CD4-positive, alpha-beta T cell treated with Interleukin-1 beta for 1 hour (primary cell): ENCODE measurements at regions not wholly inside any gene's neighbourhood (a gene's known extent, or its start where the extent isn't known, plus 50 kb on each side); places are given as distances from the start of the nearest gene placed in this dataset.
"Not testable (repeated sequence)": the region's sequence is repeated elsewhere in the genome, so short reads cannot be mapped to it uniquely, and the experiment has no call there.

Experiments used
- DNase-seq, 2 donors: peaks; one replicate each; pipeline ENCODE4 v3.0.0-alpha.2; 2020 to 2022

- DNase-seq: no peak
These were observed 380.3 kb downstream of the NYAP2 start for GRCh38 chr2:225779829-225780228.

DNA sequence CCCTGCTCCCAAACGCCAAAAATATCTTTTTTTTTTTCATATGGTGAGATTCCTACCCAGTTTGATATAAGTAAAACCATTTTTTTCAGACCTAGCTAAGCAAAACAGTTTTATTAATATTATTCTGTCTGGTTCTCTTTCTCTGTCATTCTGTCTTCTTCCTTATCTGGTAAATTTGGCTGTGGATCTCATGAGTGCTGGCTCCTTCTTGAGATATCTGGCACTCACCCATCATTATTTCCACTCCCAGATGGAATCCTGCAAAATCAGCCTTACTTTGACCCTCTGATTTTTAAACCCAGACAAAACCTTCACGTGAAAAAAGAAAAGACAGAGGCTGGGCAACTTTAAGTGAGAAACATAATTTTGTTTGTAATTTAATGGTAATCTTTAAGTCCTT is 373.6 kb downstream of the NYAP2 start:
- DNase-seq: no peak

DNA sequence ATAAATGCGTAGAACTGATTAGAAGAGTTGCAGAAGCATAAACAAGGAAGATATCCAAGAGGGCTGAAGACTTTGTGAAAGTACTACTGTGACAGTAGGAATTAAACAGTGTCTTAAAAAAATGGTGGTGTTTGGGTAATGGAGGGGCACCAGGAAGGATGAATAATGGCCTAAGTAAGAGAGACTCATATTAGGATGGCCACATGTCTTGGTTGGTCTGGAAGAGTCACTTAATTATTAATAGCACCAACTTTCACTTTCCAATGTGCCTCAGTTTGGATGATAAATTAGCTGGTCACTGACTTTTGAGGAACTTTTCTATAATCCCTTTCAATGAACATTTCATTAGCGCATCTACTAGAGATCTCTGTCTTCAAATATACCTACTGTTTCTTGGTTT is 372.2 kb downstream of the NYAP2 start:
- DNase-seq: no peak

DNA sequence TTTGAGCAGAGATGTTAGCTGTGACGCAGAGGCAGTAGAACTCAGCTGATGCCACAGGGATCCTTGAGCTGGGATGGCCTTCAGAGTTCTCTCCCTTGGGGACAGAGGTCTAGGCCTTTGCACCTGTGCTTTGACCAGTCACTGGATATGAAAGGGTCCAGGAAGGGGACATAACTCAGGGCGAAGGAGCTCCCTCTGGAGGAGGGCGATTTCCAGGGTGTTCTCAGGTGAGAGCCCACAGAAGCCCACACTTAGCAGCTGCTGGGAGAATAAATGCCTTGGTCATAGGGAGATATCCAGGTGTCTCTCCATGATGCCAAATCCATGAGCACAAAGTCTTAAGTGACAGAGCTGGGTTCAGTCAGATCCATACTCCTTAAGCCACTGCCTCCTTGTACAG is 369.2 kb downstream of the NYAP2 start:
- no peak for DNase-seq

- DNase-seq: no peak
These were observed 366.9 kb downstream of the NYAP2 start for GRCh38 chr2:225766431-225766830.

DNA sequence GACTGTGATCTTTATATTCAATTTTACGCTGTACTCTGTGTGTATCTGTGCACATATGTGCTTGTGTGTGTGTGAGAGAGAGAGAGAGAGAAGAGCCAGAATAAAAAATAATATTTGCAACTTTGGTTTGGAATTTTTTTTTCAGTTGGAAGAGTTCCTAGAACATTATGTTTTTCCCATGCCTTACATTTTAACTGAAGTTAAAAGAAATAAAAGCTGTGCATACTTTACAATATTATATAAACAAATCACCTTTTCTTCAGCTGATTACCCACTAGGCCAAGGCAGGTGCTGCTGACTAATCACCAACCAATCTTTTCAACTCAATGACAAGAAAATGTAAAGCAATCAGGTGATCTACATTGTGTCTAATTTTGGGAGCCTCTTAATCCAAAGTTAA is 366.3 kb downstream of the NYAP2 start:
- DNase-seq: no peak

- no peak for DNase-seq
These were observed 364.8 kb downstream of the NYAP2 start for GRCh38 chr2:225764346-225764745.

DNA sequence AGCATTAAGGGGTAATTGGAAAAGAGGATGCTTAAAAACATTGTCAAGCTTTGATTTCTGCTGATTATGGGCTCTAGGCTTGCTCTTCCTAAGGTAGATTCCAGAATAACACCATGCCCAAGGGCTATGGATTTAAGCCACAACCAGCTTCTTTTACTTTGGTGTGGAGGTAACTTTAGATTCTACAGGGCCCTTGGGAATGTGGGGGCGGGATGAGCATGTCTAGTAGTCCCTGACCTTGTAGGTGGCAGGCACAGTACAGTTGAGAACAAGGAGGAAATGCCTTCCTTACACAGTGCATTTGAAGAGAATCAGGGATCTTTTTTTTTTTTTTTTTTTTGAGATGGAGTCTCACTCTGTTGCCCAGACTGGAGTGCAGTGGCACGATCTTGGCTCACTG is 364.2 kb downstream of the NYAP2 start:
- no peak for DNase-seq

DNA sequence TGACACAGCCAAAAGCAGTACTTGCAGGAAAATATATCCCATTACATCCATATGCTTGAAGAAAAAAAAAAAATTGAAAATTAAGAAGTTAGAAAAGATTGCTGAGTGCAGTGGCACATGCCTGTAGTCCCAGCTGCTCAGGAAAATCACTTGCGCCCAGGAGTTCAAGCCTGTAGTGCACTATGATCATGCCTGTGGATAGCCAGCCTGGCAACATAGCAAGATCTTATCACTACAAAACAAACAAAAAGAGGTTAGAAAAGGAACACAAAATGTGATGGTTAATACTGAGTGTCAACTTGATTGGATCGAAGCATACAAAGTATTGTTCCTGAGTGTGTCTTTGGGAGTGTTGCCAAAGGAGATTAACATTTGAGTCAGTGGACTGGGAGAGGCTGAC is 361.9 kb downstream of the NYAP2 start:
- DNase-seq: no peak

DNA sequence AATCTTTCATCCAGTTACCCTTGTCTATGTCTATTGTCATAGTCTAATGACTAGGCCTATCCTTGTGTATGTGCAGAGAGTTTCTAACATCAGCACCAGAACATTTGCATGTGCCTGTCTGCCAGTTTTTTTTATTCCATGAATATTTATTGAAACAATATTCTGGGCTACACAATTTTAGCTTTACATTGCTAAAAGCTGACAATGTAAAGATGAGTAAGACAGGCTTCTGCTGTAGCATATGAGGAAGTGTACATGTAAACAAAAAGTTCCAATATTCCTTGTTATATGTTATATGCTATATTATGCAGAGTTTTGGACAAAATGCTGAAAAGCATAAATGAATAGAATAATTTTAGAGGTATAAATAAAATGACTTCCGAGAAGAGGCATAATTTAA is 357.7 kb downstream of the NYAP2 start:
- no peak for DNase-seq

DNA sequence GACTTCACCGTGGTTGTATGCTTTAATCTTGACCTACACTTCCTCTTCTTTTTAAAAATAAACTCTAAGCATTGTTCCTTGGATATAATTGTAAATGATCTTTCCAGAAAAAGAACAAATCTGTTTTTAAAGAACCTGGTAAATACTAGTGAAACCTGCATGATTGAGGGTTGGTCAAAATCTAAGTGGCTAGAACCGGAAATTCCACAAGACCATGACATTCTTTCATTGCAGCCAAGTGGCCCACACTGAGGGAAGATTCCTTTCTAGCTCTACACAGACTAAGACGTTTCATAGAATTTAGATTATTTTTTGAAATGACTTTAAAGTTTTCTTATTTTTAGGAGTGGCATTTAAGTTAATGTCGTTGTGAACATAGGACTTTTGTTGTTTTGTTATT is 356.7 kb downstream of the NYAP2 start:
- DNase-seq: no peak

DNA sequence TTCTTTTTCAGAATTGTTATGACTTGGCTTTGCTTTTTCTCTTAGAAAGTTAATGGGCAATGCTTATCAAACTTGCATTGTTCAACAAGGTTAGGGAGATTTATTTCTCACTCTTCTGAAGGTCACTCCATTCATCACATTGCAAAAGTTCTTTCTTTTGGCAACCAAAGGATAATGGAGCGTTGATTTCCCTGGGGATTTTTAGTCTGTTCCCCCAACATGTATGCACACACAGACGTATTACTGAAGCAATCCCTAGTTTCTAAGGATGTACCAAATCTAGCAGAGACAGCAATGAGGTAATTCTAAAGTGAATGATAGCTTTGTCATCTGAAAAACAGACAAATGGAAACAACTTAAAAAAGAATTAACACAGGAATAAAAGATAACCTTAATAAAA is 349.1 kb downstream of the NYAP2 start:
- DNase-seq: no peak

DNA sequence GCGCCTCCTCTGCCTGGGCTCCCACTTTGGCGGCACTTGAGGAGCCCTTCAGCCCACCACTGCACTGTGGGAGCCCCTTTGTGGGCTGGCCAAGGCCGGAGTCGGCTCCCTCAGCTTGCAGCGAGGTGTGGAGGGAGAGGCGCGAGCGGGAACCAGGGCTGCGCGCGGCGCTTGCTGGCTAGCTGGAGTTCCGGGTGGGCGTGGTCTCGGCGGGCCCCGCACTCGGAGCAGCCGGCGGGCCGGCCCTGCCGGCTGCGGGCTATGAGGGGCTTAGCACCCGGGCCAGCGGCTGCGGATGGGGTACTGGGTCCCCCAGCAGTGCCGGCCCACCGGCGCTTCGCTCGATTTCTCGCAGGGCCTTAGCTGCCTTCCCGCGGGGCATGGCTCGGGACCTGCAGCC is 344.5 kb downstream of the NYAP2 start:
- not testable (repeated sequence) for DNase-seq

DNA sequence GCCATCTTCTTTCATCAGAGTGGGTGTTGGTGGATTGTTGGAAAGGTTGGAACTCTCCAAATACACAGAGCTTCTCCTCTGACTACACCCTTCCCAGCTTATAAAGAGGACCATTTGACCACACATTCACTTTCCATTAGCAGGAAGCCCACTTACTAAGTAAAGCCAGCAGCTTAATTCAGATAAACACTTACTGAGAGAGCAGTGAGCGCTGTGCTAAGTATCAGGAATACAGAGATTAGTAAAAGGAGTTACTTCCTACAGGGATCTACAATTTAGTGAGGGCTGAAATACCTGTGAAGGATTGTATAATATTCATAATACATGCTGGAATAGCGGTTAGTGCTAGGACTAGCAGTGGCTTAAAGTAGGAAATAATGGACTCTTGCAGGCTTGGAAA is 343.0 kb downstream of the NYAP2 start:
- no peak for DNase-seq

- no peak for DNase-seq
These were observed 340.6 kb downstream of the NYAP2 start for GRCh38 chr2:225740086-225740485.

DNA sequence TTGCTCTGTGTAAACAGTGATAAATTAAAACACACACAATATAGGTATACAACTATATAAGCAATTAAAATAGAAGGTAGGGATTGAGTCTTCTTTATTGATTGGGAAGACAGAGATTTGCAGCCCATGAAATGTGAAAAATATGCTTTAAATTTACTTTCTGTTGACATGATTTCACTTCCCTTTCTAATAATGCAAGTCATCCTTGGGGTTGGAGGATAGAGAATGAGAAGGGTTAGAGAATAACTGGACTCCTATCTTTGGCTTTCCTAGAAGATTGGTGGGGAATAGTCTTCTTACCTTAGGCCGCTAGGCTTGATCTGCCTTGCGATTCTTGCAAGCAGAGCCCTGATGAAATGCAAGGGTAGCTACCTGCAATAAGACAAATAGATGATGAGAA is 339.8 kb downstream of the NYAP2 start:
- DNase-seq: no peak

DNA sequence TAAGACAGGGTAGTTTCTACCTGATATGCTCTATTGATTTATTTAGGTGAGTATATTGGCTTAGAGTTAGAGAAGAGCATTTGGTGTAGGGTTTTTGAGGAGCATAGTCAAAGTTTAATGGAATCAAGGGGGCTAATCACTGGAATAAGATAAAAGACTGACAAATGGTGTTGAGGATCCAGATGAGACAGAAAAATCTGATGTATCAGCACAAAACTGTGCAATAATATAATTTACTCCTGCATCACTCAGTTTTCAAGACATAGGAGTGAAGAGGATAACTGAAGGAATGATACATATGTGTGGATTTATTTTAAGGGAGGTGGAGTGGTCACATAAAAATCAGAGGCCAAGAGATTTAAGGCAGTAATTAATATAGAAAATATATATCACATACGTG is 339.2 kb downstream of the NYAP2 start:
- DNase-seq: no peak

DNA sequence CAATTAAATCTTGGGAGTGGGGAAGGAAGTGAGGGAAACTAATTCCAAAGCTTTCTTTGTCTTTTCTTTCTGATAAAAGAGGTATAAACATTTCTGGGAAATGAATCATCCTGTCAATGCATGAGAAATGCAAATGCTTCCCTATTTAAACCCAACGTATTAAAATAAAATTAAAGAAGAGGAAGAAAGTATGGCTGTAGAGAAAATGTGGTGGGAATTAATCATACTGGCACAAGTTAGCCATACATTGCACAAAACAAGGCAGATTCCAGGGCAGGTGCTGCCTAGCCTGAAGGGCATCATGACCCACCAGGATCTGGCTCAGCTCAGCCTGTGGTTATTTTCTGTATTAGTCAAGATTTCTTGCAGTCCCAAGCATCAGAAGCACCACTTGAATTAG is 338.0 kb downstream of the NYAP2 start:
- DNase-seq: no peak

GRCh38 chr2:225735844-225736243 is 336.3 kb downstream of the NYAP2 start:
- DNase-seq: no peak

- DNase-seq: no peak
These were observed 326.2 kb downstream of the NYAP2 start for GRCh38 chr2:225725726-225726125.
